HG03558 (cell line): ENCODE measurements at regions not wholly inside any gene's neighbourhood (a gene's known extent, or its start where the extent isn't known, plus 50 kb on each side); places are given as distances from the start of the nearest gene placed in this dataset.

Experiments
- ATAC-seq: cut with Tn5 transposase; IDR thresholded peaks from one replicate; pipeline ENCODE4 v1.9.1; 2021; ENCODE audit warnings: moderate number of reproducible peaks; ENCODE audit not compliant: unreplicated experiment; ENCODE audit errors: extremely low read depth

- no peak for ATAC-seq
These were observed 118.7 kb downstream of the TENT4A start for GRCh38 chr5:6831678-6832671.

- ATAC-seq = no peak
These were observed 119.8 kb downstream of the TENT4A start for GRCh38 chr5:6832994-6833393.

GRCh38 chr5:6833406-6833805 lies 120.2 kb downstream of the TENT4A start:
- no peak for ATAC-seq

GRCh38 chr5:6837095-6837494 lies 123.9 kb downstream of the TENT4A start:
- ATAC-seq = no peak

GRCh38 chr5:6837519-6838110 lies 124.4 kb downstream of the TENT4A start:
- no peak for ATAC-seq

- no peak for ATAC-seq
These were observed 125.5 kb downstream of the TENT4A start for GRCh38 chr5:6838736-6839135.

- no peak for ATAC-seq
These were observed 127.0 kb downstream of the TENT4A start for GRCh38 chr5:6840136-6840793.

- no peak for ATAC-seq
These were observed 130.1 kb downstream of the TENT4A start for GRCh38 chr5:6843335-6843734.

GRCh38 chr5:6843821-6844220 lies 130.6 kb downstream of the TENT4A start:
- no peak for ATAC-seq

- ATAC-seq = no peak
These were observed 132.6 kb downstream of the TENT4A start for GRCh38 chr5:6845856-6846255.

GRCh38 chr5:6847870-6848269 lies 134.6 kb downstream of the TENT4A start:
- ATAC-seq = no peak

GRCh38 chr5:6849316-6850105 lies 136.3 kb downstream of the TENT4A start:
- ATAC-seq = no peak

GRCh38 chr5:6850106-6850432 lies 136.8 kb downstream of the TENT4A start:
- no peak for ATAC-seq

GRCh38 chr5:6856653-6857052 lies 143.4 kb downstream of the TENT4A start:
- ATAC-seq = no peak

GRCh38 chr5:6858419-6858818 lies 145.2 kb downstream of the TENT4A start:
- ATAC-seq = no peak

GRCh38 chr5:6859023-6859422 lies 145.8 kb downstream of the TENT4A start:
- ATAC-seq = no peak

- ATAC-seq = no peak
These were observed 146.9 kb downstream of the TENT4A start for GRCh38 chr5:6859951-6860638.

GRCh38 chr5:6861036-6861435 lies 147.8 kb downstream of the TENT4A start:
- no peak for ATAC-seq

GRCh38 chr5:6861667-6862066 lies 148.4 kb downstream of the TENT4A start:
- ATAC-seq = no peak

GRCh38 chr5:6862306-6862705 lies 149.1 kb downstream of the TENT4A start:
- no peak for ATAC-seq
